ENCODE measurements at regions not wholly inside any gene's neighbourhood (a gene's known extent, or its start where the extent isn't known, plus 50 kb on each side); places are given as distances from the start of the nearest gene placed in this dataset.
A peak's percentile ranks its signal among the peaks of the same experiment; 100 is the strongest.
"Not testable (repeated sequence)": the region's sequence is repeated elsewhere in the genome, so short reads cannot be mapped to it uniquely, and the experiment has no call there.

GRCh38 chr5:50501491-50502228, 60.6 kb upstream of the EMB start:
- DNase-seq: peak; percentile 94

- DNase-seq: not testable (repeated sequence)
Observed at GRCh38 chr5:50513028-50513457, 72.0 kb upstream of the EMB start.

GRCh38 chr5:50521060-50521459, 80.0 kb upstream of the EMB start:
- not testable (repeated sequence) for DNase-seq

- DNase-seq: not testable (repeated sequence)
Observed at GRCh38 chr5:50527514-50528060, 86.5 kb upstream of the EMB start.

GRCh38 chr5:50535393-50535792, 94.3 kb upstream of the EMB start:
- DNase-seq: no peak

GRCh38 chr5:50537534-50537933, 96.4 kb upstream of the EMB start:
- DNase-seq: peak; percentile 44

- peak; percentile 7 for DNase-seq
Observed at GRCh38 chr5:50547303-50547702, 106.2 kb upstream of the EMB start.

GRCh38 chr5:50550267-50550666, 109.2 kb upstream of the EMB start:
- no peak for DNase-seq

GRCh38 chr5:50550993-50551392, 109.9 kb upstream of the EMB start:
- DNase-seq: no peak

- peak; percentile 14 for DNase-seq
Observed at GRCh38 chr5:50553560-50553984, 112.5 kb upstream of the EMB start.

GRCh38 chr5:50558640-50559039, 107.8 kb upstream of the PARP8 start:
- not testable (repeated sequence) for DNase-seq

GRCh38 chr5:50559955-50560354, 106.5 kb upstream of the PARP8 start:
- peak; percentile 16 for DNase-seq

- DNase-seq: no peak
Observed at GRCh38 chr5:50562694-50563093, 103.7 kb upstream of the PARP8 start.

GRCh38 chr5:50564079-50564478, 102.4 kb upstream of the PARP8 start:
- no peak for DNase-seq

GRCh38 chr5:50564558-50564957, 101.9 kb upstream of the PARP8 start:
- no peak for DNase-seq

GRCh38 chr5:50574121-50574520, 92.3 kb upstream of the PARP8 start:
- no peak for DNase-seq

GRCh38 chr5:50575740-50576139, 90.7 kb upstream of the PARP8 start:
- no peak for DNase-seq

- DNase-seq: no peak
Observed at GRCh38 chr5:50576265-50576664, 90.2 kb upstream of the PARP8 start.

GRCh38 chr5:50576686-50577256, 89.7 kb upstream of the PARP8 start:
- peak; percentile 13 for DNase-seq

GRCh38 chr5:50580506-50580905, 85.9 kb upstream of the PARP8 start:
- DNase-seq: no peak

GRCh38 chr5:50581845-50582244, 84.6 kb upstream of the PARP8 start:
- DNase-seq: not testable (repeated sequence)

- DNase-seq: no peak
Observed at GRCh38 chr5:50582699-50583098, 83.7 kb upstream of the PARP8 start.

GRCh38 chr5:50583621-50584020, 82.8 kb upstream of the PARP8 start:
- DNase-seq: no peak

- DNase-seq: not testable (repeated sequence)
Observed at GRCh38 chr5:50588471-50588870, 78.0 kb upstream of the PARP8 start.
